ENCODE measurements at regions not wholly inside any gene's neighbourhood (a gene's known extent, or its start where the extent isn't known, plus 50 kb on each side); places are given as distances from the start of the nearest gene placed in this dataset.

DNA sequence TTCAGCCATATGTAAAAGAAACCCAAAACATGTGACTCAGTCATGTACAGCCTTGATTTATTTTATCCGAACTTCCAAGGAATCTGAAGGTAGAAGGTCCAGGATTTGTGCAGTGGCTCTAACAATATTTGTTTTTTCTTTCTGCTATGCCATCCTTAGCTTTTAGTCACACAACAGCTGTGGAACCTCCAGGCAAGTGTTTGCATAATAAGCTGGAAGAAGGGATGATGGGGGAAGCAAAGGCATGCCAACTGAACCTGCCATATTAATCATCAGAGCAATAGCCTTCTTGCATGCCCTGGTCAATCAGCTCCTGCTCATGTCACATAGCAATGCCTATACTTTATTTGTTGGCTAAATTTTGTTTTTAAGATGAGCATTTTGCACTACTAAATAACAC lies 444.7 kb upstream of the ARPP21 start:
- intact Hi-C loops (cut with micrococcal nuclease; ENCODE audit: unreplicated experiment) (no loop called here), in situ Hi-C loops (cut with HindIII; ENCODE audit: low pct_unique_long_range_greater_than_20kb, low sequenced_read_pairs) (no loop called here)
- H3K36me3 ChIP-seq (ENCODE audit: control insufficient read depth, insufficient read depth, low read length), result no peaks in the 10 kb centered on the region
- TF ChIP-seq REST (IDR thresholded peaks at IDR 0.05; ENCODE audit: insufficient read depth in 1 of 2, low read depth in 2 of 2, low read length in 1 of 2) (no peak), TCF7L2 (IDR thresholded peaks at IDR 0.05; ENCODE audit: low read depth, low read length) (no peak), SIN3A (IDR thresholded peaks at IDR 0.05; ENCODE audit: borderline replicate concordance, insufficient read depth, low read depth, low read length) (no peak), POLR2AphosphoS5 (IDR thresholded peaks at IDR 0.05; ENCODE audit: low read depth, low read length) (no peak)
- TF ChIP-seq, protein P1, sequence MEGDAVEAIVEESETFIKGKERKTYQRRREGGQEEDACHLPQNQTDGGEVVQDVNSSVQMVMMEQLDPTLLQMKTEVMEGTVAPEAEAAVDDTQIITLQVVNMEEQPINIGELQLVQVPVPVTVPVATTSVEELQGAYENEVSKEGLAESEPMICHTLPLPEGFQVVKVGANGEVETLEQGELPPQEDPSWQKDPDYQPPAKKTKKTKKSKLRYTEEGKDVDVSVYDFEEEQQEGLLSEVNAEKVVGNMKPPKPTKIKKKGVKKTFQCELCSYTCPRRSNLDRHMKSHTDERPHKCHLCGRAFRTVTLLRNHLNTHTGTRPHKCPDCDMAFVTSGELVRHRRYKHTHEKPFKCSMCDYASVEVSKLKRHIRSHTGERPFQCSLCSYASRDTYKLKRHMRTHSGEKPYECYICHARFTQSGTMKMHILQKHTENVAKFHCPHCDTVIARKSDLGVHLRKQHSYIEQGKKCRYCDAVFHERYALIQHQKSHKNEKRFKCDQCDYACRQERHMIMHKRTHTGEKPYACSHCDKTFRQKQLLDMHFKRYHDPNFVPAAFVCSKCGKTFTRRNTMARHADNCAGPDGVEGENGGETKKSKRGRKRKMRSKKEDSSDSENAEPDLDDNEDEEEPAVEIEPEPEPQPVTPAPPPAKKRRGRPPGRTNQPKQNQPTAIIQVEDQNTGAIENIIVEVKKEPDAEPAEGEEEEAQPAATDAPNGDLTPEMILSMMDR (IDR thresholded peaks at IDR 0.05), result no peak
- no peak overlapping the region for H3K27ac ChIP-seq (ENCODE audit: low read length)
- H3K27me3 ChIP-seq (ENCODE audit: control insufficient read depth, insufficient read depth, low read length), result no peaks in the 10 kb centered on the region
- no peaks in the 10 kb centered on the region for H3K9me3 ChIP-seq (ENCODE audit: control insufficient read depth, insufficient read depth, low read depth, low read length)
- no peak overlapping the region for H3K4me3 ChIP-seq (ENCODE audit: low read depth in 2 of 2, low read length in 2 of 2)
- ATAC-seq (no peak), DNase-seq (ENCODE audit: low read depth, low spot score) (no peak)
- no peaks in the 10 kb centered on the region for H3K4me1 ChIP-seq (ENCODE audit: control insufficient read depth, insufficient read depth, low read length)
- BruUV-seq (replicated peaks), result no TSS peak
- CTCF ChIA-PET, result no interaction called here
- POLR2A ChIA-PET, result no interaction called here

GRCh38 chr3:35198857-35199256 lies 440.5 kb upstream of the ARPP21 start:
- no peaks in the 10 kb centered on the region for H3K4me1 ChIP-seq (ENCODE audit: control insufficient read depth, insufficient read depth, low read length)
- ATAC-seq (no peak), DNase-seq (ENCODE audit: low read depth, low spot score) (no peak)
- ChIA-PET CTCF (no interaction called here), POLR2A (no interaction called here)
- TF ChIP-seq POLR2AphosphoS5 (IDR thresholded peaks at IDR 0.05; ENCODE audit: low read depth, low read length) (no peak), SIN3A (IDR thresholded peaks at IDR 0.05; ENCODE audit: borderline replicate concordance, insufficient read depth, low read depth, low read length) (no peak), TCF7L2 (IDR thresholded peaks at IDR 0.05; ENCODE audit: low read depth, low read length) (no peak)
- no peaks in the 10 kb centered on the region for H3K9me3 ChIP-seq (ENCODE audit: control insufficient read depth, insufficient read depth, low read depth, low read length)
- H3K27me3 ChIP-seq (ENCODE audit: control insufficient read depth, insufficient read depth, low read length), result no peaks in the 10 kb centered on the region
- H3K4me3 ChIP-seq (ENCODE audit: low read depth in 2 of 2, low read length in 2 of 2), result no peak overlapping the region
- in situ Hi-C loops (cut with HindIII; ENCODE audit: low pct_unique_long_range_greater_than_20kb, low sequenced_read_pairs), result no loop called here
- no peak overlapping the region for H3K27ac ChIP-seq (ENCODE audit: low read length)
- BruUV-seq (replicated peaks), result no TSS peak
- H3K36me3 ChIP-seq (ENCODE audit: control insufficient read depth, insufficient read depth, low read length), result no peaks in the 10 kb centered on the region
- intact Hi-C loops (cut with micrococcal nuclease; ENCODE audit: unreplicated experiment), result no loop called here

- no peak overlapping the region for H3K4me3 ChIP-seq (ENCODE audit: low read depth in 2 of 2, low read length in 2 of 2)
- H3K9me3 ChIP-seq (ENCODE audit: control insufficient read depth, insufficient read depth, low read depth, low read length), result no peaks in the 10 kb centered on the region
- no peak overlapping the region for H3K27ac ChIP-seq (ENCODE audit: low read length)
- H3K27me3 ChIP-seq (ENCODE audit: control insufficient read depth, insufficient read depth, low read length), result no peaks in the 10 kb centered on the region
- no peak for DNase-seq (ENCODE audit: low read depth, low spot score)
- ATAC-seq, result no peak
- BruUV-seq (replicated peaks), result no TSS peak
- in situ Hi-C loops (cut with HindIII; ENCODE audit: low pct_unique_long_range_greater_than_20kb, low sequenced_read_pairs) (no loop called here), intact Hi-C loops (cut with micrococcal nuclease; ENCODE audit: unreplicated experiment) (no loop called here)
- TF ChIP-seq REST (IDR thresholded peaks at IDR 0.05; ENCODE audit: insufficient read depth in 1 of 2, low read depth in 2 of 2, low read length in 1 of 2), result no peak
- TF ChIP-seq TCF7L2 (IDR thresholded peaks at IDR 0.05; ENCODE audit: low read depth, low read length), result no peak
- no peak for TF ChIP-seq SIN3A (IDR thresholded peaks at IDR 0.05; ENCODE audit: borderline replicate concordance, insufficient read depth, low read depth, low read length)
- TF ChIP-seq POLR2AphosphoS5 (IDR thresholded peaks at IDR 0.05; ENCODE audit: low read depth, low read length), result no peak
- TF ChIP-seq, protein P1 (IDR thresholded peaks at IDR 0.05), result no peak
- H3K36me3 ChIP-seq (ENCODE audit: control insufficient read depth, insufficient read depth, low read length), result no peaks in the 10 kb centered on the region
- CTCF ChIA-PET, result no interaction called here
- H3K4me1 ChIP-seq (ENCODE audit: control insufficient read depth, insufficient read depth, low read length), result no peaks in the 10 kb centered on the region
- POLR2A ChIA-PET, result no interaction called here
These were observed 439.3 kb upstream of the ARPP21 start for GRCh38 chr3:35200056-35200455.
